ENCODE measurements at regions not wholly inside any gene's neighbourhood (a gene's known extent, or its start where the extent isn't known, plus 50 kb on each side); places are given as distances from the start of the nearest gene placed in this dataset.

GRCh38 chr6:92380803-92381601 lies 1038.4 kb downstream of the EPHA7 start:
- no peak for DNase-seq (ENCODE audit: low spot score)

- no peak for DNase-seq (ENCODE audit: low spot score)
Measured at GRCh38 chr6:92377137-92377536, 1042.2 kb downstream of the EPHA7 start.

- peak; percentile 31 for DNase-seq (ENCODE audit: low spot score)
Measured at GRCh38 chr6:92376691-92377090, 1042.7 kb downstream of the EPHA7 start.

- DNase-seq (ENCODE audit: low spot score): no peak
Measured at GRCh38 chr6:92371211-92372208, 1047.8 kb downstream of the EPHA7 start.

- DNase-seq (ENCODE audit: low spot score): no peak
Measured at GRCh38 chr6:92369309-92369708, 1050.0 kb downstream of the EPHA7 start.

- no peak for DNase-seq (ENCODE audit: low spot score)
Measured at GRCh38 chr6:92364948-92365541, 1054.3 kb downstream of the EPHA7 start.

- DNase-seq (ENCODE audit: low spot score): no peak
Measured at GRCh38 chr6:92363111-92363510, 1056.2 kb downstream of the EPHA7 start.

- peak; percentile 16 for DNase-seq (ENCODE audit: low spot score)
Measured at GRCh38 chr6:92362404-92362803, 1057.0 kb downstream of the EPHA7 start.

- no peak for DNase-seq (ENCODE audit: low spot score)
Measured at GRCh38 chr6:92361990-92362389, 1057.4 kb downstream of the EPHA7 start.

GRCh38 chr6:92354270-92354829 lies 1065.0 kb downstream of the EPHA7 start:
- no peak for DNase-seq (ENCODE audit: low spot score)

GRCh38 chr6:92352130-92352529 lies 1067.2 kb downstream of the EPHA7 start:
- DNase-seq (ENCODE audit: low spot score): no peak

GRCh38 chr6:92341201-92341600 lies 1078.2 kb downstream of the EPHA7 start:
- no peak for DNase-seq (ENCODE audit: low spot score)

- no peak for DNase-seq (ENCODE audit: low spot score)
Measured at GRCh38 chr6:92339936-92340640, 1079.3 kb downstream of the EPHA7 start.

- no peak for DNase-seq (ENCODE audit: low spot score)
Measured at GRCh38 chr6:92337571-92337970, 1081.8 kb downstream of the EPHA7 start.

GRCh38 chr6:92329208-92329847 lies 1090.0 kb downstream of the EPHA7 start:
- no peak for DNase-seq (ENCODE audit: low spot score)

GRCh38 chr6:92315312-92315711 lies 1104.0 kb downstream of the EPHA7 start:
- DNase-seq (ENCODE audit: low spot score): no peak

- no peak for DNase-seq (ENCODE audit: low spot score)
Measured at GRCh38 chr6:92297101-92297500, 1122.3 kb downstream of the EPHA7 start.

- no peak for DNase-seq (ENCODE audit: low spot score)
Measured at GRCh38 chr6:92292067-92292466, 1127.3 kb downstream of the EPHA7 start.

- no peak for DNase-seq (ENCODE audit: low spot score)
Measured at GRCh38 chr6:92289831-92290230, 1129.5 kb downstream of the EPHA7 start.

GRCh38 chr6:92281571-92282076 lies 1137.7 kb downstream of the EPHA7 start:
- DNase-seq (ENCODE audit: low spot score): no peak

GRCh38 chr6:92275150-92275549 lies 1144.2 kb downstream of the EPHA7 start:
- no peak for DNase-seq (ENCODE audit: low spot score)

Data from globus pallidus (tissue), 1 donor.